Progenitor cell of endocrine pancreas (in vitro differentiated cells): ENCODE measurements at regions not wholly inside any gene's neighbourhood (a gene's known extent, or its start where the extent isn't known, plus 50 kb on each side); places are given as distances from the start of the nearest gene placed in this dataset.

Source experiments
- DNase-seq: peaks from one replicate; pipeline ENCODE4 v3.0.0; 2021; ENCODE audit warnings: low spot score; ENCODE audit not compliant: unreplicated experiment
- H3K27ac Mint-ChIP-seq: 2 replicates; pipeline ENCODE4 v1.8.0; 2021; ENCODE audit warnings: mild to moderate bottlenecking, moderate library complexity, mixed read lengths
- H3K27me3 Mint-ChIP-seq: 2 replicates; pipeline ENCODE4 v1.8.0; 2021; ENCODE audit warnings: mixed read lengths
- H3K36me3 Mint-ChIP-seq: 2 replicates; pipeline ENCODE4 v1.8.0; 2022; ENCODE audit warnings: mixed read lengths; ENCODE audit not compliant: insufficient read depth
- H3K4me1 Mint-ChIP-seq: 2 replicates; pipeline ENCODE4 v1.8.0; 2021; ENCODE audit warnings: low read depth, mixed read lengths
- H3K4me3 Mint-ChIP-seq: 2 replicates; pipeline ENCODE4 v1.8.0; 2021; ENCODE audit warnings: low read depth, mild to moderate bottlenecking, moderate library complexity, mixed read lengths
- H3K9me3 Mint-ChIP-seq: 2 replicates; pipeline ENCODE4 v1.8.0; 2021; ENCODE audit warnings: low read depth, mixed read lengths
- CTCF ChIP-seq: fragments of 200-600 bp; sonication (generic); IDR thresholded peaks from one replicate; pipeline ENCODE4 v1.5.0; 2021; ENCODE audit warnings: antibody characterized with exemption, mild to moderate bottlenecking; ENCODE audit not compliant: unreplicated experiment

GRCh38 chr10:108862676-108863350, 1060.5 kb downstream of the XPNPEP1 start:
- no peaks in the 10 kb centered on the region for H3K9me3 Mint-ChIP-seq
- no peak overlapping the region for H3K27ac Mint-ChIP-seq
- TF ChIP-seq CTCF: no peak
- no peaks in the 10 kb centered on the region for H3K4me1 Mint-ChIP-seq
- H3K4me3 Mint-ChIP-seq: no peak overlapping the region
- no peaks in the 10 kb centered on the region for H3K36me3 Mint-ChIP-seq
- no peaks in the 10 kb centered on the region for H3K27me3 Mint-ChIP-seq
- no peak for DNase-seq

- Mint-ChIP-seq H3K27ac (no peak overlapping the region), H3K4me1 (no peaks in the 10 kb centered on the region), H3K9me3 (no peaks in the 10 kb centered on the region), H3K27me3 (no peaks in the 10 kb centered on the region), H3K36me3 (no peaks in the 10 kb centered on the region), H3K4me3 (no peak overlapping the region)
- no peak for TF ChIP-seq CTCF
- no peak for DNase-seq
These were observed 1062.0 kb downstream of the XPNPEP1 start for GRCh38 chr10:108861181-108861754.

GRCh38 chr10:108852211-108852610, 1071.1 kb downstream of the XPNPEP1 start:
- Mint-ChIP-seq H3K4me1 (no peaks in the 10 kb centered on the region), H3K36me3 (no peaks in the 10 kb centered on the region)

GRCh38 chr10:108850138-108850854, 1073.0 kb downstream of the XPNPEP1 start:
- Mint-ChIP-seq H3K4me3 (no peak overlapping the region), H3K36me3 (no peaks in the 10 kb centered on the region), H3K27me3 (no peaks in the 10 kb centered on the region), H3K4me1 (no peaks in the 10 kb centered on the region), H3K9me3 (no peaks in the 10 kb centered on the region), H3K27ac (no peak overlapping the region)
- no peak for DNase-seq
- no peak for TF ChIP-seq CTCF

More at GRCh38 chr10:108852211-108852610, 1071.1 kb downstream of the XPNPEP1 start:
- Mint-ChIP-seq H3K4me3 (no peak overlapping the region), H3K9me3 (no peaks in the 10 kb centered on the region), H3K27me3 (no peaks in the 10 kb centered on the region), H3K27ac (no peak overlapping the region)
- no peak for DNase-seq
- no peak for TF ChIP-seq CTCF

- Mint-ChIP-seq H3K27me3 (no peaks in the 10 kb centered on the region), H3K4me3 (no peak overlapping the region), H3K27ac (no peak overlapping the region), H3K36me3 (peaks cover 1% of the 10 kb centered on the region), H3K9me3 (peaks cover 5% of the 10 kb centered on the region), H3K4me1 (no peaks in the 10 kb centered on the region)
- no peak for TF ChIP-seq CTCF
- no peak for DNase-seq
These were observed 1073.6 kb downstream of the XPNPEP1 start for GRCh38 chr10:108849688-108850087.
